A673 (cell line): ENCODE measurements at regions not wholly inside any gene's neighbourhood (a gene's known extent, or its start where the extent isn't known, plus 50 kb on each side); places are given as distances from the start of the nearest gene placed in this dataset.

Experiments
- EZH2 ChIP-seq: fragments of 200-600 bp; sonication (generic); IDR thresholded peaks from 2 replicates; pipeline ENCODE4 v1.6.1; 2017; ENCODE audit warnings: borderline replicate concordance, low read depth, mild to moderate bottlenecking, mixed read lengths, antibody characterized with exemption, low read length; ENCODE audit not compliant: poor library complexity, severe bottlenecking
- TF ChIP-seq, protein P1 (sequence below): fragments of 300-800, 200-600 bp; sonication (generic); conservative IDR thresholded peaks from 2 replicates; pipeline ENCODE4 v1.5.1; 2017; ENCODE audit warnings: low read depth, mild to moderate bottlenecking, antibody characterized with exemption, low read length, moderate library complexity, mixed read lengths

- TF ChIP-seq, protein P1, sequence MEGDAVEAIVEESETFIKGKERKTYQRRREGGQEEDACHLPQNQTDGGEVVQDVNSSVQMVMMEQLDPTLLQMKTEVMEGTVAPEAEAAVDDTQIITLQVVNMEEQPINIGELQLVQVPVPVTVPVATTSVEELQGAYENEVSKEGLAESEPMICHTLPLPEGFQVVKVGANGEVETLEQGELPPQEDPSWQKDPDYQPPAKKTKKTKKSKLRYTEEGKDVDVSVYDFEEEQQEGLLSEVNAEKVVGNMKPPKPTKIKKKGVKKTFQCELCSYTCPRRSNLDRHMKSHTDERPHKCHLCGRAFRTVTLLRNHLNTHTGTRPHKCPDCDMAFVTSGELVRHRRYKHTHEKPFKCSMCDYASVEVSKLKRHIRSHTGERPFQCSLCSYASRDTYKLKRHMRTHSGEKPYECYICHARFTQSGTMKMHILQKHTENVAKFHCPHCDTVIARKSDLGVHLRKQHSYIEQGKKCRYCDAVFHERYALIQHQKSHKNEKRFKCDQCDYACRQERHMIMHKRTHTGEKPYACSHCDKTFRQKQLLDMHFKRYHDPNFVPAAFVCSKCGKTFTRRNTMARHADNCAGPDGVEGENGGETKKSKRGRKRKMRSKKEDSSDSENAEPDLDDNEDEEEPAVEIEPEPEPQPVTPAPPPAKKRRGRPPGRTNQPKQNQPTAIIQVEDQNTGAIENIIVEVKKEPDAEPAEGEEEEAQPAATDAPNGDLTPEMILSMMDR = no peak
- no peak for TF ChIP-seq EZH2
Observed at GRCh38 chr17:14732211-14732610, 431.3 kb downstream of the HS3ST3B1 start.
